ENCODE measurements at regions not wholly inside any gene's neighbourhood (a gene's known extent, or its start where the extent isn't known, plus 50 kb on each side); places are given as distances from the start of the nearest gene placed in this dataset.
"Not testable (repeated sequence)": the region's sequence is repeated elsewhere in the genome, so short reads cannot be mapped to it uniquely, and the experiment has no call there.

DNA sequence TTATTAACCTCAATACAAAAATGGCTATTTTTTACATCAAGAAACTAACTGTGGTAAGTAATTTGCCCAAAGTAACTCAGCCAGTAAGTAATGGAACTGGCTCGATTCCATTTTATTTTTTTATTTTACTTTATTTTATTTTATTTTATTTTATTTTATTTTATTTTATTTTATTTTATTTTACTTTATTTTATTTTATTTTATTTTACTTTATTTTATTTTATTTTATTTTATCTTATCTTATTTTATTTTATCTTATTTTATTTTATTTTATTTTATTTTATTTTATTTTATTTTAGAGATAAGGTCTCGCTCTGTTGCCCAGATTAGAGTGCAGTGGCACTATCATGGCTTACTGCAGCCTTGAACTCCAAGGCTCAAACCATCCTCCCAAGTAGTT lies 516.3 kb upstream of the API5 start:
- DNase-seq, result not testable (repeated sequence)

GRCh38 chr11:42800041-42800440 lies 511.8 kb upstream of the API5 start:
- no peak for DNase-seq

GRCh38 chr11:42802201-42802899 lies 509.4 kb upstream of the API5 start:
- DNase-seq, result no peak

DNA sequence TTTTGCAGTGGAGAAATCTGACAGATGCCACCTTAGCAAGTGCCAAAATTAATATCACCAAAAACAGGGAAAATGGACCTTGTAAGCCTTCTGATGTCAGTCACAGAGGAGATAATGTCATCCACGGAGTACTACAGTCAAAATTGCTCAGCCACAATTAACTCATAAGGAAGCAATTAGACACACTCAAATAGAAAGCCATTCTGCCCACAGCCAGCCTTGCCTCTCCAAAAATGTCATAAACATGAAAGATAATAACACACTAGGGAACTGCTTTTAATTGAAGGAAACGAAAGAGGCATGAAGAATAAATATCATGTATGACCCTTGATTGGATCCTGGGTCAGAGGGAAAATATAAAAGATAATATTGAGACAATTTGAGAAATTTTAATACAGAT lies 505.6 kb upstream of the API5 start:
- DNase-seq, result no peak

GRCh38 chr11:42812361-42812760 lies 499.4 kb upstream of the API5 start:
- DNase-seq, result no peak

GRCh38 chr11:42812960-42813359 lies 498.8 kb upstream of the API5 start:
- DNase-seq, result no peak

GRCh38 chr11:42816471-42816870 lies 495.3 kb upstream of the API5 start:
- DNase-seq, result no peak

DNA sequence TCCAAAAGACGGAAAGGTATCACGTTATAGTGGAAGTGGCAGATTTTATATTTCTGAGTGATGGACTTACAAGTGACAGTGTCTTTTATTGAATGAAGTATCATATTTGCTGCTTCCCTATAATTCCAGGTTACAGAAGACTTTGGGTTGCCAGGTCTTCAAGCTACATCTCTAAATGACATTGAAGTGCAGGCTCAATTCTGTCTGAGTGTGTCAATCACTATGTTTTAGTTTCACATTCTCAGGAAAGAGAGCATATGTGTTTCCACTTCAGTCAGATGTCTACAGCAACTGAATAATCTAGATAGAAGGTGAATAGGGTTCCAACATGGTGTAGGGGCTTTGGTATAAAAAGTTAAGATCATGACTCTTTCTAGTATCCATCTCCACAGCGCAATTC lies 492.7 kb upstream of the API5 start:
- DNase-seq, result no peak

GRCh38 chr11:42822188-42822587 lies 489.6 kb upstream of the API5 start:
- DNase-seq, result not testable (repeated sequence)

GRCh38 chr11:42823546-42823945 lies 488.2 kb upstream of the API5 start:
- DNase-seq, result no peak

DNA sequence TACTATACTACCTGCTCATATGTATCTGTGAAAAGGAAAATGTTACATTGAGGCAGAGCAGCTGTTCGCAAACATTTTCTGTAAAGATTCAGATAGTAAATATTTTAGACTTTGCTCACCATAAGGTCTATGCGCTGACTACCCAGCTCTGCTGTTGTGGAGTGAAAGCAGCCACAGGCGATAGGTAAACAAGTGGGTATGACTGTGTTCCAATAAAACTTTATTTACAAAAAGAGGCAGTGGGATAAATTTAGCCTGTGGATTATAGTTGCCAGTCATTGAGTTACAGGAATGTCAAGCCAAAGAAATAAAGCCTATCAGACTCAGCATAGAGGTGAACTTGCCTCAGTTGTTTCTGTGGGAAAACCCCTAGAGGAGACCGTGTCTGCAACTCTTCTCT lies 487.7 kb upstream of the API5 start:
- DNase-seq, result no peak

GRCh38 chr11:42825598-42825997 lies 486.2 kb upstream of the API5 start:
- DNase-seq, result no peak

GRCh38 chr11:42827845-42828244 lies 484.0 kb upstream of the API5 start:
- DNase-seq, result no peak

- DNase-seq, result no peak
Measured at GRCh38 chr11:42837994-42838393, 473.8 kb upstream of the API5 start.

- no peak for DNase-seq
Measured at GRCh38 chr11:42840176-42840829, 471.5 kb upstream of the API5 start.

- DNase-seq, result no peak
Measured at GRCh38 chr11:42840860-42841259, 470.9 kb upstream of the API5 start.

DNA sequence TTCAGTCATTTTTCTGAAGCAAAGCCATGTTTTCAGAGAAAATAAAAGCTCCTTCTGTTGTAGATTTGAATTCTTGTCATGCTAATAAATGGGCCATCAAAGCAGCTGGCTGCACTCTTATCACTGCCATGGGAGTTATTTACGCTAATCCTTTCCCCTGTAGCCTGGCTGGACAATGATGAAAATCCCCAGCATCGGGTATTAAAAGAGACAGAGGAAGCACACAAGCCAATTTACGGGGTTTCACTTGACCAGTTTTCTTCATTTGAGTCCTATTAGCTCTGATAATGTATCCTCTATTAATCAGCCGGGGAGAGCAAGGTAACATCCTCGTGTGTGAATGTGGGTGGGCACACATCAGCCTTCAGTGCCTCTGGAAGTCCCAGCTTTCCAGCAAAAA lies 470.2 kb upstream of the API5 start:
- DNase-seq, result no peak

DNA sequence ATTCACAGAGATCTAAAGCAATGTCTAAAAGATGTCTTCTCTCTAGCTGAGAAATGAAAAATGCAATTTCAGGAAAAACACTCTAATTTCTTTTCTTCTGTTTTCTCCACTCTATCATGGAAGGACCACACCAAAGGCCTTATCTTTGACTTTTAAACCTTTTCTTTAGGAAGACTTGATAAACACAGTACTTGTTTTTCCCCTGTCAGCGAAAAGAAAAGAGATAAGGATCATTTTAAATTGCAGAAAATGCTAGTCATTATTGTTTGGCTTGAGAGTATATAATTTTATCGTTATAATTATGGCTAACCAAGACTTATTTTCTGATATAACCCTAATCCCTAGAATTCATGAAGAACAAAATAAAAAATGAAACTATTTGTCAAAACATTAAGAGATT lies 462.4 kb upstream of the API5 start:
- no peak for DNase-seq

DNA sequence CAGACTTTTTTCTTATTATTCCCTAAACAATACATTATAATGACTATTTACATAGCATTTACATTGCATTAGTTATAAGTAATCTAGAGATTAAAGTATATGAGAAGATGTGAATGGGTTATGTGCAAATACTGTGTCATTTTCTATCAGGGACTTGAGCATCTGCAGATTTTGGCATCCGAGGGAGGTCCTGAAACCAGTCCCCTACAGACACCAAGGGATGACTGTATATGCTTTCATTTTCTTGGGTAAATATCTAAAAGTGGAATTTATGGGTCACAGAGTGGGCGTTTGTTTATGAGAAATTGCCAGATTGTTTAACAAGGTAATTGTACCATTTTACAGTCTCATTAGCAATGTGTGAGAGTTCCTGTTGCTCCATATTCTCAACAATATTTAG lies 454.5 kb upstream of the API5 start:
- no peak for DNase-seq

DNA sequence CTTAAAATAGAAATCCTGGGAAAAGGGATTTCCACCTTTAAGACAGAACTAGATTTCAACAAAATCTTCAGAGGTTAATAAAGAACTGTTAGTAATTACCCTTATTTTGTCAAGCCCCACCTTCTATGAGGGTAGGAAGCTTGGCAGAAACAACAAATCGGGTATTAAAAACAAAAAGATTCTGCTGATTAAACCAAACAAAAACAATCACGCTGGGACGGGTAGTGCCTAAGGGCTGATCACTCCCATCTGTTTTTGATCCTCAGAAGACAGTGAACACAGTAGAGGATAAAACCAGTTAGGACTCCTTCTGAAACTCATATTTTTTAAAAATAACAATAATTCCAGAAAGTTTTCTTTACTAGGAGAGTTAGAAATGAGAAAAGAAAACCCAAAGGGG lies 441.3 kb upstream of the API5 start:
- DNase-seq, result no peak

GRCh38 chr11:42873800-42874405 lies 437.9 kb upstream of the API5 start:
- not testable (repeated sequence) for DNase-seq

GRCh38 chr11:42881335-42881734 lies 430.5 kb upstream of the API5 start:
- not testable (repeated sequence) for DNase-seq

- DNase-seq, result no peak
Measured at GRCh38 chr11:42890773-42891172, 421.0 kb upstream of the API5 start.

DNA sequence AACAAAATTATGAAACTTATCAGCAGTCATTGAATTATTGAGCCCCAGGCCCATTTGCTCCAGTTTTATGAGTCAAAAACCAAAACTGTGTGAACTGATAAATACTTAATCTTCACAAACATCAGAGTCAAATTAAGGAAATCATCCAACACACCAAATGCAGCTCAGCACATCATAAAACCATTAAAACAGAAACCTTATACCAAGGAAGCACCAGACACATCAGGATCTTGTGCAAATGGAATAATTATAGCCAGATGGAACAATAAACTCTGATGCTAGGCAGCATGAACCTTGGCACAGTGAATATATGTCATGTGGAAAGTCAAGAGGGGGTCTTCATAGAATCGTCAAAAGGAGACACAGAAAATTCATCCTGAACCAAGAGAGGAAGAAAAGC lies 410.7 kb upstream of the API5 start:
- no peak for DNase-seq

DNA sequence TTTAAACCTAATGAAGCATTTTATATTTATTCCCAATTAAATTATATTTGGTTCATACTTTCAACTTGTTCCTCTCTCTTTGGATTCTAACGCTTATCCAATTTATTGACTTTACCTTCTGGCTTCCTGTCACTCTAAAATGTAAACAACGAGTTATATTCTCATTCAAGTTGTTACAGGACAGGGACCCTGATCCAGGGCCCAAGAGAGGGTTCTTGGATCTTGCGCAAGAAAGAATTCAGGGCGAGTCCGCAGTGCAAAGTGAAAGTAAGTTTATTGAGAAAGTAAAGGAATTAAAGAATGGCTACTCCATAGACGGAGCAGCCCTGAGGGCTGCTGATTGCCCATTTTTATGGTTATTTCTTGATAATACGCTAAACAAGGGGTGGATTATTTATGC lies 405.6 kb upstream of the API5 start:
- DNase-seq, result no peak

Measured in islet precursor cell (in vitro differentiated cells).